ENCODE measurements at regions not wholly inside any gene's neighbourhood (a gene's known extent, or its start where the extent isn't known, plus 50 kb on each side); places are given as distances from the start of the nearest gene placed in this dataset.
"Not testable (repeated sequence)": the region's sequence is repeated elsewhere in the genome, so short reads cannot be mapped to it uniquely, and the experiment has no call there.

DNA sequence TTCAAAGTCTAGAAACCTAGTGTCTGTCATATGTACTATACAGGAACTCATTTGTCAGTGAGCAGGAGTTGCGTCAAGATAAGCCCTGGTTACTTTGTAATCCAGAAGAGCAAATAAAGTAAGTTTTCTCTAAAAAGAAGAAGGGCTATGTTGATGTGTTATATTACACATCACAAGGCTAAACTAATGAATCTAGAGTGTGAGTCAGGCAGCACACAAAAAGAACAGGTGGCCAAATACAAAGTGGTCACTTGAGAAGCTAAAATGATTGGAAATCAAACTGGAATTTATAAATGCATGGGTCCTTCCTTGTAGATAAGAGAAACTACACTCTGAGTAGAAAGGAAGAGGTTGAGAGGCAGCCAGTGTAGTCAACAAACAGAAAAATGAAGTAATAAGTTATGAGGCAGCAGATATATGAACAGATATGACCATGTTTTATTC lies 771.6 kb downstream of the DIPK2A start:
- FAIRE-seq: no peak
- no peak for DNase-seq (ENCODE audit: insufficient read length)
- no peak for TF ChIP-seq POLR2A (IDR thresholded peaks at IDR 0.05; ENCODE audit: low read depth, low read length)
- no peak for TF ChIP-seq TAF1 (IDR thresholded peaks at IDR 0.05; ENCODE audit: borderline replicate concordance, low read depth, low read length)
- TF ChIP-seq POLR2AphosphoS5 (IDR thresholded peaks at IDR 0.05; ENCODE audit: low read depth, low read length): no peak

GRCh38 chr3:144744473-144744872 lies 772.9 kb downstream of the DIPK2A start:
- FAIRE-seq (no peak), DNase-seq (ENCODE audit: insufficient read length) (no peak)
- no peak for TF ChIP-seq POLR2A (IDR thresholded peaks at IDR 0.05; ENCODE audit: low read depth, low read length)

- TF ChIP-seq POLR2A (IDR thresholded peaks at IDR 0.05; ENCODE audit: low read depth, low read length) (no peak), TAF1 (IDR thresholded peaks at IDR 0.05; ENCODE audit: borderline replicate concordance, low read depth, low read length) (no peak), POLR2AphosphoS5 (IDR thresholded peaks at IDR 0.05; ENCODE audit: low read depth, low read length) (no peak)
- no peak for FAIRE-seq
- DNase-seq (ENCODE audit: insufficient read length): no peak
Observed at GRCh38 chr3:144746631-144747030, 775.0 kb downstream of the DIPK2A start.

GRCh38 chr3:144749536-144750253 lies 778.1 kb downstream of the DIPK2A start:
- FAIRE-seq: not testable (repeated sequence)

DNA sequence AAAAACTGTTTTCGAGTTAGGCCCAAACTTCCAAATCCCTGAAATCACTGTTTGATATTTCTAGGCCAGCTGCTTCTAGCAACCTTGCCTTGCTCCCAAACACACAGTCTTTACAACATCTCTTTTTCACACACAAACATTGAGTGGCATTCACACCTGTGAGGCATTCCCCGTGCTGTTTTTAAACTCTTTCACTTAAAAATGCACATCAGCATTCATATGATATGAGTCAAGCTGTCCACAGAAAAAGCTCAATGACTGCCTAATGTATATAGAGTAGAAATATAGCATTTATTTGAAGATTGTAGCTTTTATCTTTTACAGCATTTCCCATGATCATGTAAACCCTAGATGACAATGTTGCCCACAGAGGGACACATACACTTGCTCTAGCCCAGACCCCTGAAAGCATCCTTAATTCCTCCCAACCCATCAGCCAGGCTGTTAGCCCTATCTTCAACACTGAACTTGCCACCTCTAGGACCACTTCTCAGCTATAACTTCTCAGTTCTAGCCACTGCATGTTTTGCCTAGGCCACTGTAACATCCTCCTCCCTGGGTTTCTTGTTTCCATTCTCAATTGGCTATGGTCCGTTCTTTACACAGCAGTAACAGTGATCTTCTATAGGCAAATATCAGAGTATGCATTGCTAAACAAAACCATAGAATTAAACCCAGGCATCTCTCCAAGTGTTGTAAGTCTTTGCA lies 782.6 kb downstream of the DIPK2A start:
- TF ChIP-seq POLR2A (IDR thresholded peaks at IDR 0.05; ENCODE audit: low read depth, low read length): no peak
- TF ChIP-seq POLR2AphosphoS5 (IDR thresholded peaks at IDR 0.05; ENCODE audit: low read depth, low read length): no peak
- no peak for TF ChIP-seq TAF1 (IDR thresholded peaks at IDR 0.05; ENCODE audit: borderline replicate concordance, low read depth, low read length)
- DNase-seq (ENCODE audit: insufficient read length) (no peak), FAIRE-seq (no peak)

More at GRCh38 chr3:144749536-144750253, 778.1 kb downstream of the DIPK2A start:
- not testable (repeated sequence) for DNase-seq (ENCODE audit: insufficient read length)

DNA sequence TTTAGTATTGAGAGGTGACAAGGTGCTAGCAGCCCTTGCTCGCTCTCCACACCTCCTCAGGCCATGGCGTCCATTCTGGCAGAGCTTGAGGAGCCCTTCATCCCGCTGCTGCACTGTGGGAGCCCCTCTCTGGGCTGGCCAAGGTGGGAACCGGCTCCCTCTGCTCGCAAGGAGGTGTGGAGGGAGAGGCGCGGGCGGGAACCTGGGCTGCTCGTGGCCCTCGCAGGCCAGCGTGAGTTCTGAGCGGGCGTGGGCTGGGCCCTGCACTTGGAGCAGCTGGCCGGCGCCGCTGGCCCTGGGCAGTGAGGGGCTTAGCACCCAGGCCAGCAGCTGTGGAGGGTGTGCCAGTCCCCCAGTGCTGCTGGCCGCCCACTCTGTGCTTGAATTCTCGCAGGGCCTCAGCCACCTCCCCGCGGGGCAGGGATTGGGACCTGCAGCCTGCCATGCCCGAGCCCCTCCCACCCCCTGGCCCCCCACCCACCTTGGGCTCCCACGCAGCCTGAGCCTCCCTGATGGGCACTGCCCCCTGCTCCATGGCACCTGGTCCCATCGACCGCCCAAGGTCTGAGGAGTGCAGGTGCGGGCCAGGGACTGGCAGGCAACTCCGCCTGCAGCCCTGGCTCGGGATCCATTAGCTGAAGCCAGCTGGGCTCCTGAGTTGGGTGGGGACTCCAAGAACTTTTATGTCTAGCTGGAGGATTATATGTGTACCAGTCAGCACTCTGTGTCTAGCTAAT lies 785.2 kb downstream of the DIPK2A start:
- TF ChIP-seq TAF1 (IDR thresholded peaks at IDR 0.05; ENCODE audit: borderline replicate concordance, low read depth, low read length) (no peak), POLR2AphosphoS5 (IDR thresholded peaks at IDR 0.05; ENCODE audit: low read depth, low read length) (no peak), POLR2A (IDR thresholded peaks at IDR 0.05; ENCODE audit: low read depth, low read length) (no peak)
- no peak for DNase-seq (ENCODE audit: insufficient read length)
- FAIRE-seq: no peak

DNA sequence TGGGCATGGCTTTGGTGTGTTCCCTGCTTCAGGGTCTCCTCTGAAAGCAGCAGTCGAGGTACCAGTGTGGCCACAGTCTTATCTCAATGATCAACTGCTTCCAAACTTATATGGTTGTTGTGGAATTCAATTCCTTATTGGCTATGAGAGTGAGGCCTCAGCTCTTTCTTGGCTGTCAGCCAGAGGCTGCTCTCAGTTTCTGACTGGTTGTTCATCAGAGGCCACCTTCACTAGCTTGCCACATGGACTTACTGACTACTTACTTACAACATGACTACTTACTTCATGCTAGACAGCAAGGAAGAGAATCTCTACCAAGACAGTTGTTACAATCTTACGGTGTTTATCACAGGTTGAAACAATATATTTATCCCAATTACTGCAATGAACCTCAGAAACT lies 789.2 kb downstream of the DIPK2A start:
- DNase-seq (ENCODE audit: insufficient read length): no peak
- TF ChIP-seq TAF1 (IDR thresholded peaks at IDR 0.05; ENCODE audit: borderline replicate concordance, low read depth, low read length): no peak
- TF ChIP-seq POLR2A (IDR thresholded peaks at IDR 0.05; ENCODE audit: low read depth, low read length): no peak
- TF ChIP-seq POLR2AphosphoS5 (IDR thresholded peaks at IDR 0.05; ENCODE audit: low read depth, low read length): no peak
- FAIRE-seq: no peak

DNA sequence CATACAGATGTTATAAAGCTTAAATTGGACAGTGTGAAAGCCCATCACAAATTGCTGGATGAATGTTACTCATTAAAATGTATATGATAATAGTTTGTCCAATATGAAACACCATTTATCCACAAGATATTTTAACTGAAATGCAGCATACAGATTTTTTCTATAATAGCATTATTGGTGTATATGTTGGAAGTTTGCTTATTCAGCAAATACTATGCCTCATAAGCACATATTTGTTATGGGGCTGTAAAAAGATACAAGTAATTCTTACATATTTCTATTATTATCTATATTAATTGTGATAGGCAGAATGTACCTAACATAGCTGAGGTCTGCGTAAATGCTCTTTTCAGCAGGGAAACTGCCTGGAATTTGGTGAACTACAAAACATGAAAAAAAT lies 790.5 kb downstream of the DIPK2A start:
- TF ChIP-seq POLR2AphosphoS5 (IDR thresholded peaks at IDR 0.05; ENCODE audit: low read depth, low read length) (no peak), POLR2A (IDR thresholded peaks at IDR 0.05; ENCODE audit: low read depth, low read length) (no peak), TAF1 (IDR thresholded peaks at IDR 0.05; ENCODE audit: borderline replicate concordance, low read depth, low read length) (no peak)
- DNase-seq (ENCODE audit: insufficient read length) (no peak), FAIRE-seq (no peak)

- no peak for DNase-seq (ENCODE audit: insufficient read length)
- no peak for TF ChIP-seq POLR2AphosphoS5 (IDR thresholded peaks at IDR 0.05; ENCODE audit: low read depth, low read length)
- no peak for TF ChIP-seq POLR2A (IDR thresholded peaks at IDR 0.05; ENCODE audit: low read depth, low read length)
- no peak for TF ChIP-seq TAF1 (IDR thresholded peaks at IDR 0.05; ENCODE audit: borderline replicate concordance, low read depth, low read length)
- no peak for FAIRE-seq
Observed at GRCh38 chr3:144763878-144764454, 792.3 kb downstream of the DIPK2A start.

DNA sequence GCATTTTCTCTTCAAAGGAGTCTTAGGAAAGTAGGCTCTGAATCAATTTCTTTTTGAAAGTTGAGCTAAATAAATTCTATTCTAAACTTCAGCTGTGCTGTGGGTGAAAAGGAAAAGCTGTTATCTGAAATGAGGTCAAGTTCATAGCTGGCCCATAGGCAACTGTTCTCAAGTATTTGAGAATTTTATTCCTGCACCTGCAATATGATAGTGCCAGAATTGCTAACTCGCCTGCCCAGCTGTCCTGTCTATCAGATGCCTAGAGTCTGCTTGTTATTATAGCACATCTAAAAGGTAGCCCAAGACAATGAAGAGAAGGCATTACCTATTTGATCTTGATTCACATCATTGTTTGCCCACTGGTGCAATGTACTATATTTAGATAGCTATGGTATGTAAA lies 798.7 kb downstream of the DIPK2A start:
- no peak for DNase-seq (ENCODE audit: insufficient read length)
- no peak for FAIRE-seq
- TF ChIP-seq POLR2AphosphoS5 (IDR thresholded peaks at IDR 0.05; ENCODE audit: low read depth, low read length) (no peak), TAF1 (IDR thresholded peaks at IDR 0.05; ENCODE audit: borderline replicate concordance, low read depth, low read length) (no peak), POLR2A (IDR thresholded peaks at IDR 0.05; ENCODE audit: low read depth, low read length) (no peak)

DNA sequence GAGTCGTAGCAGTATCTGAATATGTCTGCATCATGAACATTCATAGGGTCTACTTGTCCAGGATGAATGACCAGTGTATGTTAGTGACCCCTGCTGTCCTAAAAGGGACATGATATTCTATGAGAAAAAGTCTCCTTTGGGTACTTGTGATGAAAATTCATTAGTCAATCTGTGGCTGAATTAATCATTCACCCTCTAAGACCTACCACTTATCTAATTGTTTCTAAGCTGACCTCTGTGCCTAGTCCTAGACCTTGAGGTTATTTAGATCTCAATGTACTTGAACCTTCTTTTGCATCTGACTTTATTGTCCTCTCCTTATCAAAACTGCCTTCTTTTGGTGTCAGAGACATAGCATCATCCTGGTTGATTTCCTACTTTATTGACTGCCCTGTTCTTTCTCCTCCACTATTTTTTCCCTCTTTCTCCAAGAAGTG lies 799.3 kb downstream of the DIPK2A start:
- no peak for FAIRE-seq
- DNase-seq (ENCODE audit: insufficient read length): no peak
- TF ChIP-seq TAF1 (IDR thresholded peaks at IDR 0.05; ENCODE audit: borderline replicate concordance, low read depth, low read length) (no peak), POLR2AphosphoS5 (IDR thresholded peaks at IDR 0.05; ENCODE audit: low read depth, low read length) (no peak), POLR2A (IDR thresholded peaks at IDR 0.05; ENCODE audit: low read depth, low read length) (no peak)
